Fibroblast of pulmonary artery (primary cell): ENCODE measurements at regions not wholly inside any gene's neighbourhood (a gene's known extent, or its start where the extent isn't known, plus 50 kb on each side); places are given as distances from the start of the nearest gene placed in this dataset.

Experiments used
- DNase-seq: peaks from one replicate; pipeline ENCODE4 v3.0.0-alpha.2; 2010; ENCODE audit warnings: low read depth
- H3K4me3 ChIP-seq: replicated peaks from 2 replicates; pipeline ENCODE4 v1.5.1; 2011; ENCODE audit warnings: low read depth, mild to moderate bottlenecking, control low read depth, low read length, moderate library complexity
- TF ChIP-seq, protein P1 (sequence below): IDR thresholded peaks from 2 replicates; pipeline ENCODE4 v1.5.1; 2011; ENCODE audit warnings: mild to moderate bottlenecking, control low read depth, low read length, inconsistent platforms; ENCODE audit errors: missing control alignments

DNA sequence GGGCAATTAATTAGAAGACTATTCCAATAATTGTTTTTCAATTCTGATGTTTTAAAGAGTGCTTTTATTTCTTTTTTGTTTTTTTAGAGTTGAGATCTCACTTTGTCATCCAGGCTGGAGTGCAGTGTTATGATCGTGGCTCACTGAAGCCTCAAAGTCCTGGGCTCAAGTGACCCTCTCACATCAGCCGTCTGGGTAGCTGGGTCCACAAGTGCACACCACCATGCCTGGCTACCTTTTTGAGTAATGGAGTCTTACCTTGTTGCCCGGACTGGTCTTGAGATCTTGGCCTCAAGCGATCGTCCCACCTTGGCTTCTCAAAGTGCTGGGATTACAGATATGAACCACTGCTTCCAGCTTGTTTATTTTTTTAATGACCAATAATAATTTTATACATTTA is 207.8 kb downstream of the NDFIP2 start:
- DNase-seq = no peak
- no peak overlapping the region for H3K4me3 ChIP-seq
- TF ChIP-seq, protein P1, sequence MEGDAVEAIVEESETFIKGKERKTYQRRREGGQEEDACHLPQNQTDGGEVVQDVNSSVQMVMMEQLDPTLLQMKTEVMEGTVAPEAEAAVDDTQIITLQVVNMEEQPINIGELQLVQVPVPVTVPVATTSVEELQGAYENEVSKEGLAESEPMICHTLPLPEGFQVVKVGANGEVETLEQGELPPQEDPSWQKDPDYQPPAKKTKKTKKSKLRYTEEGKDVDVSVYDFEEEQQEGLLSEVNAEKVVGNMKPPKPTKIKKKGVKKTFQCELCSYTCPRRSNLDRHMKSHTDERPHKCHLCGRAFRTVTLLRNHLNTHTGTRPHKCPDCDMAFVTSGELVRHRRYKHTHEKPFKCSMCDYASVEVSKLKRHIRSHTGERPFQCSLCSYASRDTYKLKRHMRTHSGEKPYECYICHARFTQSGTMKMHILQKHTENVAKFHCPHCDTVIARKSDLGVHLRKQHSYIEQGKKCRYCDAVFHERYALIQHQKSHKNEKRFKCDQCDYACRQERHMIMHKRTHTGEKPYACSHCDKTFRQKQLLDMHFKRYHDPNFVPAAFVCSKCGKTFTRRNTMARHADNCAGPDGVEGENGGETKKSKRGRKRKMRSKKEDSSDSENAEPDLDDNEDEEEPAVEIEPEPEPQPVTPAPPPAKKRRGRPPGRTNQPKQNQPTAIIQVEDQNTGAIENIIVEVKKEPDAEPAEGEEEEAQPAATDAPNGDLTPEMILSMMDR = no peak

DNA sequence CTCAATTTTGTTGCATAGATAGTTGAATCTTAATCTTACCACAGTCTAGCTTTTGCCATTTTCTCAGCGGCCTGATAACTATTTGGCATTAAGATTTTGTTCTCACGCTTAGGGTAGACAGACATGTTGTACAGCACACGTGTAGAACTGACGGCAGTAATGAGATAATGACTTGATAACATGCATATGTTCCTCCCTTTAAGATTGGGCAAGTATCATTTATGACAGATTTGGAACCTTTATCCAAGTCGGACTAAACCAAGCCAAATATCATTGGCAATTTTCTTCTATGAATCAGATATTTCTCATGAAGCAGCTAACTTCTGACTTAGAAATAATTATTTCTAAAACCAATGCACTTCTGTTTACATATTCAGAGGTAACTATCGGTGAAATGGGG is 205.5 kb downstream of the NDFIP2 start:
- H3K4me3 ChIP-seq = no peak overlapping the region
- peak; percentile 69 for DNase-seq
- TF ChIP-seq, protein P1 = no peak

DNA sequence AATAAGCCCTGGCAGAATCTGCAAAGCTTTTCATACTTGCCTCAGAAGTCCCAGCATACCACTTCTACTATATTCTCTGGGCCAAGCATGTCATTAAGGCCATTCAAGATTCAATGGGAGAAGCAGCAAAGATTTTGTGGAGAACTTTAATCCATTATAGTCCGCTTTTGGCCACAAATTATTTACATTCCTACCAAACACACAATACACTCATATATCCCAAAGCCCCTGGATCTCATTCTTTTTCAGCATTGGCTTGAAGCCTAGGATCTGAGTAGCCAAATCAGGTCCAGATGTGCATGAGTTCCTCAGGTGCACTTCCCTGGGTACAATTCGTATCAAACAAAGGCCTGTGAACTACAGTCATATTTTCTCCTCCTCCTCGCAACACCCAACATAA is 203.4 kb downstream of the NDFIP2 start:
- TF ChIP-seq, protein P1 = no peak

DNA sequence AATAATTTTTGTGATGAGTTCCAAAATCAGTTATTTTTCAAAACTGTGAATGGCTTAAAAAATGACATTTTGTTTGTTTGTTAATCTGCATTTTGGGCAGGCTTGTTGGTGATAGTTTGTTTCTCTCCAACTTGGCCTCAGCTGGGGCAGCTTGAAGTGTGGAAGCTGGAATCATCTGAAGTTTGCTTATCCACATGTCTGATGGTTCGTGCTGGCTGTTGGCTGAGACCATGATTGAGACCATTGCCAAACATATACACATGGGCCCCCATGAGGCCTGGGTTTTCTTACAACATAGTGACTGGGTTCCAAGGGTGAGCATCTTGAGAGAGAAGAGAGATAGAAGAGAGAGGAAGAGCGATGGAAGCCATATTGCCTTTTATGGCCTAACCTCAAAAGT is 201.2 kb downstream of the NDFIP2 start:
- no peak overlapping the region for H3K4me3 ChIP-seq
- TF ChIP-seq, protein P1 = no peak
- DNase-seq = no peak

More for the DNA sequence above, 203.4 kb downstream of the NDFIP2 start:
- no peak for DNase-seq
- no peak overlapping the region for H3K4me3 ChIP-seq

DNA sequence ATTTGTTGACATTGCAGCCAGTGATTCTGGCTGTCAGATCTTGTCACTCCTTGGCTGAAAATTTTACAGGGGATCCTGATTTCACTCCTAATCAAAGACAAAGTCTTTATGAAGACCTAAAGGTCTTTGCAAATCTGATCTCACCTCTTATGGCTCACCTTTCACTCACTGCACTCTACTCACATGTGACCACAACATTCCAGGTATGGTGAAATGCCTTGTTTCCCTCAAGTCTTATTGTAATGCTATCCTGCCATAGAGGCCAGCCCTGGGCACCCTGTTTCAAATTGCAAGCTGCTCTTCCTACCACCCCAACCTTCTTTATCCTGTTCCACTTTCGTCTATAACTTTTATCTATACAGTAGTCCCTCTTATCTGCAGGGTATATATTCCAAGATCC is 200.1 kb downstream of the NDFIP2 start:
- TF ChIP-seq, protein P1 = no peak
- no peak for DNase-seq
- no peak overlapping the region for H3K4me3 ChIP-seq

DNA sequence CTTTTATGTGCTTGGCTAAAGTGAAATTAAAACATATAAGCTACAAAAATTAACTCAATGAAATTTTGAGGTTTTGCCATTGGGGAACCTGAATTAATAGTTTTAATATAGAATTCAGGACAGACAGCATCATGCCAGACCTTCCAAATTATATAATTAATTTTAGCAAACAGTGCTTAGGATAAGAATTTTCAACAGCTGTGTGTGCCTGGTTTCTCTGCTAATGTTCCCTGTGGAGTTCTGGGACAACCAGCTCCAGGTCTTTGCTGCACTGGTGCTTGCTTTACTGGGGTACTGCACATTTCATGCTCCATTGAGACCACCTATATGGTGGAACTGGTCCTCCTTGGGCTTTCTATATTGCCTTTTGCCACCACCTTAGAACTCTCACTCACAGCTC is 199.5 kb downstream of the NDFIP2 start:
- H3K4me3 ChIP-seq = no peak overlapping the region
- DNase-seq = no peak
- TF ChIP-seq, protein P1 = no peak

DNA sequence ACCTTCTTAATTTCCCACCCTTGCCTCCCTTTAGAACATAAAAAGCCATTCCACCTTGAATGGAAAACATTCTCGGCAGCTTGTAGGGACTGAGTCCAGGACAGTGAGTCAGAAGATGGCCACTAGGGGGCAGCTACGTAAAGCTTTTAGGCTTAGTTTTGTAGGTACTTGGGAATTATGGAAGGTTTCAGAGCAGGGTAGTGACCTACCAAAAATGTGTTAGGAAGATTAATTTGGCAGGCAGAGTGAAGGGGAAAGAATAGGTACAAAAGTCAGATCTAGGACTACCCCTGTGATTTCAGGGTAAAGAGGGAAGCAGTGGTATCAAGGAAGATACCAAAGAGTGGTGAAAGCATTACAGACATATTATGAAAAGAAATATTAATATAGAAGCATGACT is 198.4 kb downstream of the NDFIP2 start:
- DNase-seq = peak; percentile 88
- no peak overlapping the region for H3K4me3 ChIP-seq
- TF ChIP-seq, protein P1 = peak; percentile 80
